Fibroblast of skin of right quadriceps (primary cell): ENCODE measurements at regions not wholly inside any gene's neighbourhood (a gene's known extent, or its start where the extent isn't known, plus 50 kb on each side); places are given as distances from the start of the nearest gene placed in this dataset.

Experiments used
- DNase-seq: peaks from one replicate; pipeline ENCODE4 v3.0.0-alpha.2; 2013

DNA sequence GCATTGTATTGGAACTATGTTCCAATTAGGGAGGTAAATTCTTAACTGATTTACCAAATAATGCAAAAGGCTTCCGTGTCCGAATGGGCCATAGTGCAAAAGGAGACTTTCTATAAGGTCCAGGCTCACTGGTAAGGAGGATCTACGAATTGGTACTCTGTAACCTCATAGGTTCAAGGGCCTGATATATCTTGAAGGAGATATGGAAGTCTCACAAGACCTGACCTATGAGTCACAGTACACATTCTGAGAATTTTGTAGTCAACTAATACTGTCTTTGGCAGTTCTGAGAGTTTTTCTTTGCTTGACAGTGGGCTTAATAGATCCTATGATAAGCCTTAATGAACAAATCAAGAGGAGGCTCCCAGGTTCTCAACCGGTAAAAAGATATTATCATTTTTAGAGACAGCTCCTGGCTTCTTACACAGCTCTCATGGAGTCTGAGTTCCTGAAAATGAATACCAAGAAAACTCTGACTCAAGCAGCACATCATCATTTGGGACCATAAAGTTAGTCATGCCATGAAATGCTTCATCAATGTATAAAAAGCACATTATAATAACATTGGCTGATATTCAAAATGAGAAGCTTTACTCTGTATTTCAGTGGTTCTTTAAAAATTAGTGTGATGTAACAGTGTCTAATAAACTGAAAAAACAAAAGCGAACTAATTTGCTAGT is 1275.2 kb upstream of the CRIM1 start:
- DNase-seq = peak; percentile 51

DNA sequence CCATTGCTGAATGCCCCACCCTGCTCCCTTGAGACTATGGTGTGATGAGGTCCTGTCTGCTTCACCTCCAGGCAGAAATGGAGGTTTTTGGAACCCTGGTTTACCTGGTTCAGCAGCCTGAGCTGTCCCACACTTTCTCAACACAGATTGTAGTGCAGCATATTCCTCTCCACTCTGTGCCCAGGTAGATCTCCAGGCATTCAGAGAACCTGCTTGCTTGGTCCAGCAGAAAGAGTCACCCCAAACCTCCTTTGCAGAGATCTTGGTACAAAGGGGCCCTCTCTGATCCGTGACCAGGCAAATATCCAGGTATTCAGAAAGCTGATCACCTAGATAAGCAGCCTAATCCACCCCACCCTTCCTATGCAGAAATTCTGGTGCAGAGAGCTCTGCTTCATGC is 1288.2 kb upstream of the CRIM1 start:
- no peak for DNase-seq

DNA sequence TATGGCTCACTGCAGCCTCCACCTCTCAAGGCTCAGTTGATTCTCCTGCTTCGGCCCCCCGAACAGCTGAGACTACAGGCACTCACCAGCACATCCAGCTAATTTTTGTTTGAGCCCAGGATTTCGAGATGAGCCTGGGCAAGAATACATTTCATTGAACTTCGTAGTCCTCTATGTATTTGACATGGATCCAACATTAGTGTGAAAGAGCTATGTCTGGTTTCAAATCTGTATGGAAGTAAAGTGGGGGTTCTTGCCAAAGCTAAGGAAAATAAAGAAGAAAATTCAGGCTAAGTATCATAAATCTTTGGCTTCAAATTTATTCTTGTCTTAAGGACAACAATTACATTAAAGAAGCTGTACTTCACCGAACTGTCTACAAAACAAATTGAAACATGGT is 1291.7 kb upstream of the CRIM1 start:
- DNase-seq = no peak

DNA sequence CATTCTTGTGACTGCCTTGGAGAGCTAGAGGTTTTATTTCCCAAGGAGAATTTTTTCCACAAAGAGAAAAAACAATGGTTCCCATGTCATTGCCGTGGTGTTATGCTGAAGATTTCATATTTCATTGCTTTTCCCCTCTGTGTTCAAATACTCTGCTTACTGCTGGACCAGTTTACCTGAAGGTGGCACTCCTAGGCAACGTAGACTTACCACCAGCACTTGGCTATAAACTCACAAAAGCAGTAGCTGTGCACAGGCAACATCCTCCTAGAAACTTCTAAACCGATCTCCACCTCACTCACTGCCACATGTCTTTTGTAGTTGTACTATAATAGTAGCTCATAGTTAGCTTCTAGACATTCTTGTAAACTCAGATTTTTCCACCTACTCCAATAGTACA is 1319.7 kb upstream of the CRIM1 start:
- DNase-seq = no peak

DNA sequence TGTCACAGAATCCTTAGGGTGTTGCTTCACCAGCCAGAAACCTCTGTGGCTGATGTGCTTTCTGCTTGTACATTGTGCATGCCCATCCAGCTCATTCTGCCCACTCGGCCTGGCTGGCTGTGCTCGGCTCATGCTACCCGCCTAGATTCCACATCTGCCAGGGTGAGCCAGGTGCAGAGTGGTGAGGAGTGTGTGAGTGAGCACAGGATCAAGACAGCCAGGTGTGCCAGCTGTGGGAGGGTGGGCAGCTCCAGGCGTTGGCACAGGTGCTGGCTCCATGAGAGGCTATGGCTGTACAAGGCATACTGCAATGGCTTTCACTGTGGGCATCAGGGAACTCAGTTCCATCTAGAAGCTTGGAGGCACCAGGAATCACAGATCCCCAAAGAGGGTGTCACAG is 1321.8 kb upstream of the CRIM1 start:
- DNase-seq = no peak

DNA sequence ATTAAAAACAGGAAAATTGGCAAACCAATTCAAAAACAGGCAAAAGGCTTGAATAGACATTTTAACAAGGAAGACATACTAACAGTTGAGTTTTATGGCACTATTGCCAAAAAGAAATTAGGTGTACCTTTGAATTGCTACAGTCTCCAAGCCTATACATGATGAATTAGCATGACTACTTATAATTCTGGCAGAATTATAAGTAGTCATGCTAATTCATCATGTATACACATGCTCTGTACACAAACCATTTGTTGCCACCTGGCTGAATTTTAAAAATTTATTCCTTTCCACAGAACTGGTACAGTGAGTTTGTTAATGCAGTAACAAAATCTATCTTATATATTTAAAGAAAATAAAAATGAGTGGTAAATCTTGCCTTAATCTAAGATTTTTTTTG is 1332.0 kb upstream of the CRIM1 start:
- no peak for DNase-seq

DNA sequence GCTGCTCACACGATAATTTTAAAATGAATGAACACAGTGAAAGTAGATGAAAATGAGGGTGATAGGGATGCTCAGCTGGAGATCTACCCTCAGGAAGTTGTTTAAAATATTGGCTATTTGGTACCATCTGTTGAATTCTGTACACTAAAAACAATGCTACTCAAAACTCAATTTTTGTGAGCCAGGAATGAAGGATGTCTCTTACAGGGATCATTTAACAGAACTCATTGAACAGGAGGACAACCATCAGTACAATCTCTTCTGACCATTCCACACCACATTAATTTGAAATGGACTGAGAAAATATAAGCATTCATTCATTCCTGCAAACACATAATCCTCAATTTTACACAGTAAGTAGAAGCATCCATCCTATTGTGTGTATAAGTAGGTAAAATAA is 1355.1 kb upstream of the CRIM1 start:
- no peak for DNase-seq

DNA sequence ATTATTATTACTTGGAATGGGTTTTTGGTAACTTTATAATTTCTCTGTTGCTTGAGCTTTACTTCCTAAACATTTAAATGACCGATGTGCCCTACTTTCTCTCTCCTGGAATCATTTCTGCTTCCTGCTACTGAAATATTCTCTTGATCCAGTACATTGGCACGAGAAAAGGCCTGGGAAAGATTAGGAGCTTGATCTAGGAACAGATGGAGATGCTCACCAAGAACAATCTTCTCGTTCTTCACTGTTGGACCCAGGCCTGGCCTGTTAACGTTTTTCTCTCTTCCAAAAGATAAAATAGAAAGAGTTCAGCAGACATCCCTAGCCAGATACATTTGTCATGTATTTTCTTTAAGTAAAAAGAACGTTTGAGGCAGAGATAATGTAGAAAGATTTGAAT is 1356.8 kb upstream of the CRIM1 start:
- no peak for DNase-seq

DNA sequence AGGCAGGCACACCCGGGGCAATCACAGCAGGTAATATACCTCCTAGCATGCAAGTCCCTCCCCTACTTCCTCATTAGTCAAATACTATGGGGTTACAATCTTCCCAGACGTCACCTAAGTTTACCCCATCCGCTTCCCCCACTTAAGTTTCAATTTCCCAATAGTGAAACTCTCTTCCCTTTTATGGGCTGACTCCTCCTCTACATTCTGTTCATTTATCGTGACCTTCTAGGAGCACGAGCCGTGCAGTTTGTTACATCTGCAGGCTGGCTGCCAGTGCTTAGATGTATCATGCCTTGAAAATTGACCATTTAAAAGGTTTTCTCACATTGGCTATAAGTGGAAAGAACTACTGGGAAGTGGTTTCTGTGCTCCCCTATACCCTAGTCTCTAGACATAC is 1357.8 kb upstream of the CRIM1 start:
- DNase-seq = no peak

DNA sequence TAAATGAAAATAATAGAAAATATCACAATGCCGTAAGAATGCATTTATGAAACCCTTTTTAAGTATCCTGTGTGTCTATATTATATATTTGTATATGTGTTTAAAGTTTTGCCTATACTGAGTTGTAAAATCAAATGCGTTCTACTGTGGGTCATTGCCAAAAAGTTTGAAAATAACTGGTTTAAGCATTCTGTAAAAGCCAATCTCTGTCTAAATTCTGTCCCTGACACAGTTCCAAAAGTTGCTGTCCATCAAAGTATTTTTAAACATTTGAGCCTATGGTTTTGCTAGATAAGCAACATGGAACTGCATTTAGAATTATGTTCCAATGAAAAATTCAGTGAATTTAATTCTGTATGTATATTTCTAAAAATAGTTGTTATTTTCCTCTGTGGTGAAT is 1360.4 kb upstream of the CRIM1 start:
- DNase-seq = no peak

DNA sequence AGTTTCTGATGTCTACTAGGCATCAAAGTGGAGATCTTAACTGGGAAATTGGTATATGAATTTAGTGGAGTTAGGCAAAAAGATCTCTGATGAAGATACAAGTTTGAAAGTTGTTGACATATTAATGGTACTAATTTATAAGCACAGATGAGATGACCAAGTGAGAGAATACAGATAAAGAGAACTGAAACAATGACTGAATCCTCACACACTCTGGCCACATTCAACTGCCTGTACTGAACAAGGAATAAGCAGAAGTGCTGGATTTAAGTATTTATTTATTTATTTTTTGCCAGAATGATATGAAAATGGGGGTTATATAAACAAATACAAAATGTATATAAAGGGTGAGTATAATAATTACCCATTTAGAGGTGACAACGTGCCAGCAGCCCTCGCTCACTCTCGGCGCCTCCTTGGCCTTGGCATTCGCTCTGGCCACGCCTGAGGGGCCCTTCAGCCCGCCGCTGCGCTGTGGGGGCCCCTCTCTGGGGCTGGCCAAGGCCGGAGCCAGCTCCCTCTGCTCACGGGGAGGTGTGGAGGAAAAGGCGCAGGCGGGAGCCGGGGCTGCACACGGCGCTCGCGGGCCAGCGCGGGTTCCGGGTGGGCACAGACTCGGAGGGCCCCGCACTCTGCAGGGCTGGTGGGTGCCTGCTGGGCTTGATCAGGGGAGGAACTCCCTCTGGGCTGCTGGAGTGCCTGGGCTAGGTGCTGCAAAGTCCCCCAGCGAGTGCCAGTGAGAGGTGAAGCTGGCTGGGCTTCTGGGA is 1363.9 kb upstream of the CRIM1 start:
- DNase-seq = no peak

DNA sequence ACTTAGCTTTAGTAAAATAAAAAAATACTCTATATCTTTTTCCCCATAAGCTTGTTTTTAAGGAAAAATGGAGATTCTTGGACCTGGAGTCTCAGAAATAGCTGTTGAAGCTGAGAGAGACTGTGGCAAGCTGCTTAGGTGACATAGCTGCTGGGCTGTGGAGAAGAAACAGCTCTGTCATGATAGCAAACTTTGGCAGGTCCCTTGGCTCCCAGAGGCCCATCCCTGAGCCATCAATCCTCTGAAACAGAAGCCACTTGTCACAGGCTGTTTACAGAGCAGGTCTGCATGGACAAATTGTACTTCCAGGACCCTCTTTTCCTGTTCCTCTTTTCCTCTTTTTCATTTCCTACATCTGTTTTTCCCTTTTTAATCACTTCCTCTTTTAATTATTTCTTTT is 1370.1 kb upstream of the CRIM1 start:
- no peak for DNase-seq

DNA sequence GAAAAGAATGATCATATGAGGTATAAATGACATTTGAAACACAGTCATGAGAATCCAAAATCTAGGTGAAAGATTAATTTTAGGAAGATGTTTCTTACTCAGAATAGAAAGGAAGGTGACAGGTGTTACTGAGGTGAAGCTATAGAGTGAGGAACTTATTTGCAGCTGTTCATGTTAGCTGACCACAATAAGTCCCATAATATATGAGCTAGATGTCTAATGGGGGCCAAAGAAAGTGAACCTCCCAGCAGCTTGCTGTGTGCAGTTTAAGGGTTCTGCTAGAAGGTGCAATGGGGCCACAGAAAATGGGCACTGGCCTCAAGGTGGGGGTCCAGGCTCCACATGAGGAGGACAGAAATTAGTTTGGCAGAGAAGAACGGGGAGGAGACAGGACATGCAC is 1374.9 kb upstream of the CRIM1 start:
- no peak for DNase-seq

DNA sequence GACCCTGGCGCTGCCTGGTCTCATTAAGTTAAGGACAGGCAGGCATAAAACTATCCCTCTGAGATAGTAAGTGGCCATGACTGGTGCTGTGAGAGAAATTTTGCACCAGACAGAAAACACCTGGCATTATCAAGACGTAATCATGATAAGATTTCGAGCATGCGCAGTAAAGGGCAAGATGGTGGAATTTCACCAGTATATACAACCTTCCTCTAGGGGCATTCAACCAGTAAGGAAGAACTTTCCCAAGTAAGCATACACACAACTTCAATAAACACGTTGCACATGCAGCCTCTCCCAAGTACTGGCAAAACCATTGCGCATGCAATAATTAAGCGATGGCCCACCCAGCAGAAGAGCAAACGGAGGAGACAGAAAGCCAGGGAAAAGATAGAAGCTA is 1376.4 kb upstream of the CRIM1 start:
- DNase-seq = no peak

DNA sequence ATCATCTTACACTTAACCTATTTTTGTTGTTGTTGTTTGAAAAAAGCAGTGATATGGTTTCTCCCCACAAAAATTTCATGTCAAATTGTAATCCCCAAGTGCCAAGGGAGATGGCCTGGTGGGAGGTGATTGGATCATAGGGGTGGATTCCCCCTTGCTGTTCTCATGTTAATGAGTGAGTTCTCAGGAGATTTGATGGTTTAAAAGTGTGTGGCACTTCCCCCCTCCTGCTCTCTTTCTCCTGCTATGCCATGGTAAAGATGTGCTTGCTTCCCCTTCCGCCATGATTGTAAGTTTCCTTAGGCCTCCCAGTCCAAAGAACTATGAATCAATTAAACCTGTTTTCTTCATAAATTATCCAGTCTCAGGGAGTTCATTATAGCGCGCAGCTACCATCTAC is 1362.7 kb upstream of the FAM98A start:
- DNase-seq = no peak

DNA sequence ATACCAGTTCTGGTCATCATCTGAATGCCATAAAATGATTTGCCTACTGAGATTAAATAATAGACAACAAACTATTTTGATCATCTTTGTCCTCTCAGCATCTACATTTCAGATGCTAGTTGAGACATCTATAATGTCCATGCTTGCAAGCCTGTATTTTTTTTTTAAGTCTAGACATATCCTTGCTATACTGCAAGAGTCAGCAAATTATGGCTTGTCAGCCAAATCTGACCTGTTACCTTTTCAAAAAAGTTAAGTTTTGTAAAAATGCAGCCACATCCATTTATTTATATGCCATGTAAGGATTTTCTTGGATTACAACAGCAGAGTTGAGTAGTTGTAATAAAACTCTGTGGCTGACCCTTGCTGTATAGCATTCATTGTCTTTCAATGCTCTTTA is 1355.7 kb upstream of the FAM98A start:
- no peak for DNase-seq

DNA sequence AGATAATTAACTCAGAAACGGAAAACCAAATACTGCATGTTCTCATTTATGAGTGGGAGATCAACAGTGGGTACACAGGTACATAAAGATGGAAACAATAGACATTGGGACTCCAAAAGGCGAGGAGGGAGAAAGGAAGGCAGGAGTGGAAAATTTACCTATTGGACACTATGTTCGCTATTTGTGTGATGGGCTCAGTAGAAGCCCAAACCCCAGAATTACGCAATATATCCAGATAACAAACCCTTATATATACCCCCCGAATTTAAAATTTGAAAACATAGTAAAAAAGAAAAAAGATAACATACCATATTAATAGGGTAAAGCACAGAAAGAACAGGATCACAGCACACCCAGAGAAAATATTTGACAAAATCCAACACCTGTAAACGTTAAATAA is 1351.7 kb upstream of the FAM98A start:
- DNase-seq = no peak

DNA sequence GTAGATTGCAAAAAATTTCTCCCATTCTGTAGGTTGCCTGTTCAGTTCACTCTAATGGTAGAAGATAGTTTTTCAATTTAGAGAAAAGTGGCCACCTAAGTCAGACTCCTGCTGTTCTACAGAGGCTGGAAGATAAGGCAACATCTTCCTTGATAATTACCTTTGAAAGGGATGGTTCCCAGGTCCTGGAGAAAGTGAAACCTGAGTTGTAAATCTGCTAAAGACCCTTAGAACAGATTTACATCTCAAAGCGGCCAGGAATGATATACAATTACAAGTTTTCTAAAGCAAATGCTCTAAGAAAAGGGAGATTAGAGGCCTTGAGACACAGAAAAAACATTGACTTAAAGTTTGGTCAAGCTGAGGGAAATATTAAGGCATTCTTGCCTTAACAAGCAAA is 1350.2 kb upstream of the FAM98A start:
- DNase-seq = no peak

DNA sequence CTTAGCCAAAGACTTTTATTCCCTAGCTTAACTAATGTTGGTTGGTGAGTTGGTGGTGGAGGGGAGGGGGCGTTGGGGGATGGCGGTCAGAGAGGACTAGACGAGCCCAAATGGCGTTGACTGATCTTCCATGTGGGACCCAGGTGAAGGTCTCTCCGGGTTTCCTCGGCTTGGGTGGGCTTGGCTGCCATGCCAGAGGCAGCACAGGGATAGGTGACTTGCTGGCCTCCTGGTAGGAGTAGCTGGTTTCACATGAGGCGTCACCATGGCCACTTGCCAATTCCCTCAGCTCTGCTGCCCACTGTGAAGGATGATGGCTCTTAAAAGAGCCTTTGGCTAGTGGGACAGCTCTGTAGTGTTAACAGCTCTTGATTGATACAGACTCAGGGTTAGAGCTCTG is 1337.0 kb upstream of the FAM98A start:
- no peak for DNase-seq

DNA sequence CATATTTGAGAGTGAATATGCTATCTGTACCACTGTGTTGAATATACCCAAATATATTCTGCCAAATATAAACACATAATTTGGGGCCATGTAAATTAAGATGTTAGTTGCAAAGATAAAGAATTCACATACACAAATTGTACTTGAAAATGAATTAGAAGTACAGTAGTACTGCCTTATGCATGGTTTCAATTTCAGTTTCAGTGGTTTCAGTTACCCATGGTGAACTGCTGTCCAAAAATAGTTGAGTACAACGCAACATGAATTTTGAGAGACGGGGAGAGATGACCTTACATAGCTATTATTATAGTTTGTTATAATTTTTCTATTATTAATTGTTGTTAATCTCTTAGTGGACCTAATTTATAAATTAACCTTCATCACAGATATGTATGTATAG is 1313.0 kb upstream of the FAM98A start:
- DNase-seq = no peak

DNA sequence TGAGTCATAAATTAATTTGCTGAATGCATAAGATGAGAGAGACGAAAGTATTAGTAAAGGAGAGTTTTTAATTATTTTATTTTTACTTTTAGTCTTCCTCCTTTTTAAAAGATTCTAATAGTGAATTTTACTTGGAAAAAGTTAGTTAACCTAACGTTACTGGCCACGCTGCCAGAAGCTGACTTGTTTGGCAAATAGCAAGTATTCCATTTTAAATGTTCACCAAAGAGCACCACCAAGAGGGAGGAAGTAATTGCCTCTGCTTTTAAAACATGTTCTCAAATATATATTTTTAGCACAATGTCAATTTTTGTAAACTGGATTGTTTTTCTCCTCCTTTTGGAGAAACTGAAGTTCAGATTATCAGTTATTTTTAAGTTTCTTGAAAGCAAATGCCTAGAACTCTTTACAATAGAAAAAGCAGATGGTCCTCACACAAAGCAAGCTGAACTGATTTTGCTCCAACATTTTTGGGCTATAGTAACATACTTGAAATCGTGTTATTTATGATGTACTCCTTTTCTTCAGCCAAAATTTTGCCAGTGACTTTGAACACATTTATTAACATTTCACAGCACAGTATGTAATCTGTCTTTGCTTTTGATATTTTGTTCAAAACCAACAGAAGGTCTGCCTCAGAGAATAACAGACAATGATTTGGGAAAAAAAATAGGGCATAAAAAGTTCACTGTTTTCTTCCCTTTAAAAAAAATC is 1311.0 kb upstream of the FAM98A start:
- no peak for DNase-seq

DNA sequence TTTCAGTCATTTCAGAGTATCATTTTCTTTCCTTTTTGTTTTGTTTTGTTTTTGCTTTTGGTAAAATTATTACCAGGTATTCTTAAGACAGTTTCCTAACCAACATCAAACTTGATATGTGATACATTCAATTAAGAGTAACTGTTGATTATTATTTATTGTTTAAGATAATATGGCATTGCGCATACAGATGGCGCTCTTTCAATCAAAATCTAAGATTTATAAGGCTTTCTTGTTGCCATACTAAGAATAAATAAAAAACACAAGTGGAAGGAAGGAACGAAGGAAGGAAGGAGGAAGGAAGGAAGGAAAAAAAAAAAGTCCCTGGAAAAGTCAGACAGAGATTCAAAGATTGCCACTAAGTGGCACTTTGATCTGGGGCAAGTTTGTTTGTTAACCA is 1308.7 kb upstream of the FAM98A start:
- no peak for DNase-seq

DNA sequence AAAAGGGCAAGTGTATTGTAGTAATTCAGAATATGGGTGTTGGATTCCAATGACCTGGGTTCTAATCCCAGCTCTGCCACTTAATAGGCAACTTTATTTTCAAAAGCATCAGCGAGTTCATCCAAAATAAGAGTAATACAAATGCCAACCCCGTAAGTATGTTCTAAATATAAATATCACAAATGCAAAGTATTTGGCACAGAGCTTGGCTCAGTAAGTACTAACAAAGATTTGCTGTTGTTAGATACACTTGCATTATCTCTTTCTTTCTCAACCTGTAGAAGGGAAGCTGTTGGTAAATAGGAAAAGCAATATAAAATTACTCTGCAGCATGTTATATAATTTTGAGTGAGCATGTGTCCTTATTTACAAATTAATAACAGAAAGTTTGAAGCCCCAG is 1302.6 kb upstream of the FAM98A start:
- DNase-seq = no peak

DNA sequence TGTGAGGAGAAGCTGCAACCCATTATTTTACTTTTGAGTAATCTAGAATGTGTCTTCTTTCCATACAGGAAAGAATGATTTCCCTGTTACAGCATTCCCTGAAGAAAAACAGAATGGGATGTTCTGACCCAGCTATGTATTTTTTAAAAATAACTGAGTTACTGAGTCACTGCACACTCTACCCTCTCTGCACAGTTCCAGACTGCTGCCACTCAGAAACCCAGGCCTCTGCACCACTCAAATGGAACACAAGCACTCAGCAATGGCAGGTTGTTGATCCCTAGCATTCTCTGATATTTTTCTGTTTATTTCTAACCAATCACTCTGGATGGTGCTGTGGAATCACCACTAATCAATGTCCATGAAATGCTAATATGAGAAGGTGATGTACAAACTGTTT is 1300.0 kb upstream of the FAM98A start:
- DNase-seq = no peak
